Suprapubic skin (tissue), 2 donors: ENCODE measurements at regions not wholly inside any gene's neighbourhood (a gene's known extent, or its start where the extent isn't known, plus 50 kb on each side); places are given as distances from the start of the nearest gene placed in this dataset.

ENCODE experiments used
- EP300 ChIP-seq: sonication (generic); formaldehyde crosslinking; IDR thresholded peaks from one replicate; pipeline ENCODE4 v1.6.1; 2017; ENCODE audit warnings: antibody characterized with exemption
- POLR2A ChIP-seq, 2 donors: fragments of 450-650 bp; IDR thresholded peaks; one replicate each; pipeline ENCODE4 v1.6.1; 2017; ENCODE audit warnings: antibody characterized with exemption in 2 of 2, mild to moderate bottlenecking in 2 of 2, moderate library complexity in 2 of 2

DNA sequence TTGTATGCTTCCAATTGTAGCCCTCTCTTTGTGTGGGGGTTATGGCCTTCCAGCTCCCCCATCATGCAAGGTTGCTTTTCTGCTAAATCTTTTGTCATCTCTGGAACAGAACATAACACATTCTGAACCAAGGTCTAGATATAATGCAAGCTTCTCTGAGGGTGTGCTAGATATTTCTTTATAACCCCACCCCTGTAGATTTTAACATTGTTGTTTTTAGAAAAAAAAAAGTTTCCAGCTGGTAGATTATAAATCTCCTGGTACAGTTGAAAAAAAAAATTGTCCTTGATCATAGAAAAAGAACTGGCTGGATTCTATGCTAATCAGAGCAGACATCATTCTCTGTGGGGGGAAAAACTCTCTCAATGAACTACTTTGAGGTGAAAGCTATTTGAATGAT, 363.3 kb downstream of the METTL15 start:
- TF ChIP-seq POLR2A (IDR thresholded peaks at IDR 0.05) (no peak), EP300 (no peak)
